ENCODE measurements at regions not wholly inside any gene's neighbourhood (a gene's known extent, or its start where the extent isn't known, plus 50 kb on each side); places are given as distances from the start of the nearest gene placed in this dataset.
A peak's percentile ranks its signal among the peaks of the same experiment; 100 is the strongest.

DNA sequence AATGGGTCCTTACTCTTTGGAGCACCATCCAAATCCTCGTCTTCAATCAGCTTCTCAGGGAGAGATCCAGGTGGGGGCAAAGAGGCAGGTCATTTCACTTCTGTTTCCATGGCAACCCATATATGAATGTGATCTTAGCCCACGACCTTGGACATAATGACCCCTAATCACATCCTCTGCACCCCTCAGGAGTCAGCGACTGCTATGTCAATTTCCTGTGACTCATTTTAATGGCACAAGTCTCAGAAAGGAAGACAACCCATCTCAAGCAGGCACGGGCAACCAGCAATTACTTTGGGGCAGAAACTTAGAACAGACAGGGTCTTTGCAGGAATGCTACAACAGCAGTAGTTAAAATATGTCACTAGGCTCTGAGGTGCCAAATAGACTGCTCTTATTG, 591.2 kb downstream of the TLR4 start:
- TF ChIP-seq, protein P1, sequence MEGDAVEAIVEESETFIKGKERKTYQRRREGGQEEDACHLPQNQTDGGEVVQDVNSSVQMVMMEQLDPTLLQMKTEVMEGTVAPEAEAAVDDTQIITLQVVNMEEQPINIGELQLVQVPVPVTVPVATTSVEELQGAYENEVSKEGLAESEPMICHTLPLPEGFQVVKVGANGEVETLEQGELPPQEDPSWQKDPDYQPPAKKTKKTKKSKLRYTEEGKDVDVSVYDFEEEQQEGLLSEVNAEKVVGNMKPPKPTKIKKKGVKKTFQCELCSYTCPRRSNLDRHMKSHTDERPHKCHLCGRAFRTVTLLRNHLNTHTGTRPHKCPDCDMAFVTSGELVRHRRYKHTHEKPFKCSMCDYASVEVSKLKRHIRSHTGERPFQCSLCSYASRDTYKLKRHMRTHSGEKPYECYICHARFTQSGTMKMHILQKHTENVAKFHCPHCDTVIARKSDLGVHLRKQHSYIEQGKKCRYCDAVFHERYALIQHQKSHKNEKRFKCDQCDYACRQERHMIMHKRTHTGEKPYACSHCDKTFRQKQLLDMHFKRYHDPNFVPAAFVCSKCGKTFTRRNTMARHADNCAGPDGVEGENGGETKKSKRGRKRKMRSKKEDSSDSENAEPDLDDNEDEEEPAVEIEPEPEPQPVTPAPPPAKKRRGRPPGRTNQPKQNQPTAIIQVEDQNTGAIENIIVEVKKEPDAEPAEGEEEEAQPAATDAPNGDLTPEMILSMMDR (IDR thresholded peaks at IDR 0.05; ENCODE audit: poor library complexity, severe bottlenecking) = no peak
- no peak for TF ChIP-seq RAD21 (conservative IDR thresholded peaks at IDR 0.05)
- TF ChIP-seq POLR2AphosphoS5 (IDR thresholded peaks at IDR 0.05) = no peak
- TF ChIP-seq EZH2 (IDR thresholded peaks at IDR 0.05; ENCODE audit: borderline replicate concordance, insufficient read depth, low read length, poor library complexity, severe bottlenecking) = no peak
- TF ChIP-seq MXI1 (conservative IDR thresholded peaks at IDR 0.05; ENCODE audit: poor library complexity, severe bottlenecking) = no peak
- TF ChIP-seq SMC3 (conservative IDR thresholded peaks at IDR 0.05; ENCODE audit: poor library complexity) = no peak
- TF ChIP-seq EP300 (conservative IDR thresholded peaks at IDR 0.05; ENCODE audit: poor library complexity, severe bottlenecking) = peak; percentile 17
- TF ChIP-seq, protein P2, sequence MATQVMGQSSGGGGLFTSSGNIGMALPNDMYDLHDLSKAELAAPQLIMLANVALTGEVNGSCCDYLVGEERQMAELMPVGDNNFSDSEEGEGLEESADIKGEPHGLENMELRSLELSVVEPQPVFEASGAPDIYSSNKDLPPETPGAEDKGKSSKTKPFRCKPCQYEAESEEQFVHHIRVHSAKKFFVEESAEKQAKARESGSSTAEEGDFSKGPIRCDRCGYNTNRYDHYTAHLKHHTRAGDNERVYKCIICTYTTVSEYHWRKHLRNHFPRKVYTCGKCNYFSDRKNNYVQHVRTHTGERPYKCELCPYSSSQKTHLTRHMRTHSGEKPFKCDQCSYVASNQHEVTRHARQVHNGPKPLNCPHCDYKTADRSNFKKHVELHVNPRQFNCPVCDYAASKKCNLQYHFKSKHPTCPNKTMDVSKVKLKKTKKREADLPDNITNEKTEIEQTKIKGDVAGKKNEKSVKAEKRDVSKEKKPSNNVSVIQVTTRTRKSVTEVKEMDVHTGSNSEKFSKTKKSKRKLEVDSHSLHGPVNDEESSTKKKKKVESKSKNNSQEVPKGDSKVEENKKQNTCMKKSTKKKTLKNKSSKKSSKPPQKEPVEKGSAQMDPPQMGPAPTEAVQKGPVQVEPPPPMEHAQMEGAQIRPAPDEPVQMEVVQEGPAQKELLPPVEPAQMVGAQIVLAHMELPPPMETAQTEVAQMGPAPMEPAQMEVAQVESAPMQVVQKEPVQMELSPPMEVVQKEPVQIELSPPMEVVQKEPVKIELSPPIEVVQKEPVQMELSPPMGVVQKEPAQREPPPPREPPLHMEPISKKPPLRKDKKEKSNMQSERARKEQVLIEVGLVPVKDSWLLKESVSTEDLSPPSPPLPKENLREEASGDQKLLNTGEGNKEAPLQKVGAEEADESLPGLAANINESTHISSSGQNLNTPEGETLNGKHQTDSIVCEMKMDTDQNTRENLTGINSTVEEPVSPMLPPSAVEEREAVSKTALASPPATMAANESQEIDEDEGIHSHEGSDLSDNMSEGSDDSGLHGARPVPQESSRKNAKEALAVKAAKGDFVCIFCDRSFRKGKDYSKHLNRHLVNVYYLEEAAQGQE (IDR thresholded peaks at IDR 0.05; ENCODE audit: borderline replicate concordance) = no peak
- TF ChIP-seq TAF1 (IDR thresholded peaks at IDR 0.05; ENCODE audit: low read depth) = no peak

Data from neural cell (in vitro differentiated cells).